GM12878 (cell line): ENCODE measurements at regions not wholly inside any gene's neighbourhood (a gene's known extent, or its start where the extent isn't known, plus 50 kb on each side); places are given as distances from the start of the nearest gene placed in this dataset.

Experiments used
- ATAC-seq: fragments of 200-7000 bp; cut with Tn5 transposase; 3 replicates; pipeline ENCODE4 v1.9.1; 2020; ENCODE audit warnings: mild to moderate bottlenecking, moderate library complexity
- BruUV-seq: library from RNA; stranded (reverse); fragments of 400-500 nt; replicated peaks from 2 replicates; lab custom pipeline; 2021; lab: Mats Ljungman, UMichigan
- CTCF ChIA-PET: fragments of 300-600 bp; sonication (Branson Sonifier 250); formaldehyde crosslinking; extraction: SDS; loops from one replicate; lab custom pipeline; 2021; ENCODE audit warnings: inconsistent platforms; lab: Yijun Ruan, JAX
- POLR2A ChIA-PET: fragments of 350-600 bp; formaldehyde crosslinking; extraction: SDS; loops from one replicate; lab custom pipeline; 2021; ENCODE audit warnings: inconsistent platforms; lab: Charles Lee
- RAD21 ChIA-PET: fragments of 300-600 bp; sonication (Branson Sonifier 250); formaldehyde crosslinking; loops from one replicate; lab custom pipeline; 2023; ENCODE audit warnings: antibody characterized with exemption; ENCODE audit not compliant: unreplicated experiment; lab: Charles Lee
- SMC1A ChIA-PET: fragments of 300-600 bp; sonication (Branson Sonifier 250); formaldehyde crosslinking; loops from one replicate; lab custom pipeline; 2023; ENCODE audit not compliant: unreplicated experiment, uncharacterized antibody; lab: Charles Lee
- DNase-seq: peaks from one replicate; pipeline ENCODE4 v3.0.0-alpha.2; 2011; ENCODE audit warnings: low read depth, low spot score
- FAIRE-seq: peaks from 3 replicates; lab custom pipeline; 2011; peaks lifted over from hg19 to GRCh38; lab: Jason Lieb, UNC
- H2AFZ ChIP-seq: 2 replicates; pipeline ENCODE4 v1.6.0; 2011; ENCODE audit warnings: low read depth, low read length, control low read depth; ENCODE audit not compliant: control insufficient read depth
- H3K27ac ChIP-seq: 2 replicates; pipeline ENCODE4 v1.5.1; 2011; ENCODE audit warnings: control low read depth; ENCODE audit not compliant: control insufficient read depth, insufficient read depth
- H3K27me3 ChIP-seq, 2 experiments: replicated peaks in 1 of 2; 2 replicates each; pipeline versions ENCODE4 v1.6.0 to v1.6.1; 2011; ENCODE audit warnings: low read length in 1 of 2; ENCODE audit not compliant: control insufficient read depth in 2 of 2, insufficient read depth in 2 of 2
- H3K36me3 ChIP-seq, 2 experiments: 2 replicates each; pipeline ENCODE4 v1.5.1; 2011; ENCODE audit warnings: low read length in 1 of 2; ENCODE audit not compliant: control insufficient read depth in 2 of 2, insufficient read depth in 2 of 2
- H3K4me1 ChIP-seq: 2 replicates; pipeline ENCODE4 v1.6.1; 2011; ENCODE audit warnings: mild to moderate bottlenecking, low read length, moderate library complexity, mixed read lengths; ENCODE audit not compliant: control insufficient read depth, insufficient read depth
- H3K4me2 ChIP-seq: 2 replicates; pipeline ENCODE4 v1.6.0; 2011; ENCODE audit warnings: control low read depth; ENCODE audit not compliant: control insufficient read depth, insufficient read depth
- H3K4me3 ChIP-seq: fragments of 200-600 bp; sonication (generic); 2 replicates; pipeline ENCODE4 v1.5.1; 2016
- H3K79me2 ChIP-seq: 2 replicates; pipeline ENCODE4 v1.6.0; 2011; ENCODE audit warnings: low read length; ENCODE audit not compliant: control insufficient read depth, insufficient read depth
- H3K9ac ChIP-seq: 2 replicates; pipeline ENCODE4 v1.8.0; 2011; ENCODE audit warnings: low read length, control low read depth, mixed read lengths; ENCODE audit not compliant: control insufficient read depth, insufficient read depth
- H3K9me3 ChIP-seq: replicated peaks from 3 replicates; pipeline ENCODE4 v1.5.1; 2011; ENCODE audit warnings: mild to moderate bottlenecking, low read length; ENCODE audit not compliant: control insufficient read depth, insufficient read depth
- H4K20me1 ChIP-seq: 2 replicates; pipeline ENCODE4 v1.6.0; 2011; ENCODE audit not compliant: control insufficient read depth, insufficient read depth
- HDAC2 ChIP-seq: fragments of 200-600 bp; sonication (generic); IDR thresholded peaks from 2 replicates; pipeline ENCODE4 v1.6.1; 2017
- NFXL1 ChIP-seq: fragments of 450-650 bp; IDR thresholded peaks from 2 replicates; pipeline ENCODE4 v1.6.1; 2017; ENCODE audit warnings: antibody characterized with exemption, mild to moderate bottlenecking, borderline replicate concordance
- POLR2A ChIP-seq: IDR thresholded peaks from 2 replicates; pipeline ENCODE4 v1.6.1; 2011; ENCODE audit warnings: low read depth, mild to moderate bottlenecking, low read length
- ZNF217 ChIP-seq: fragments of 450-650 bp; IDR thresholded peaks from 2 replicates; pipeline ENCODE4 v1.6.1; 2017; ENCODE audit warnings: antibody characterized with exemption, mild to moderate bottlenecking
- WGBS: methylation state at CpG from one replicate; pipeline ENCODE4 v1.1.6; 2016; ENCODE audit warnings: low lambda C conversion rate; ENCODE audit not compliant: insufficient replicate concordance, insufficient coverage; ENCODE audit errors: missing lambda C conversion rate; 5-methylcytosine and 5-hydroxymethylcytosine counted together
- in situ Hi-C: fragments of 300-500 bp; cut with MboI; formaldehyde crosslinking; loops from 9 replicates; pipeline ENCODE4 v1.14.3; 2018; ENCODE audit warnings: mixed read lengths
- intact Hi-C: fragments of 100-400 bp; cut with micrococcal nuclease; formaldehyde crosslinking; loops from one replicate; pipeline ENCODE4 v1.14.2; 2022; ENCODE audit not compliant: unreplicated experiment
- TF ChIP-seq, protein P1 (sequence below), 3 experiments: IDR thresholded peaks in 2 of 3; conservative IDR thresholded peaks in 1 of 3; 2 replicates each; pipeline ENCODE4 v1.5.1; 2011; ENCODE audit warnings: low read depth in 3 of 3, low read length in 3 of 3, mild to moderate bottlenecking in 3 of 3, control low read depth in 2 of 3, moderate library complexity in 2 of 3, inconsistent platforms in 1 of 3, mixed read lengths in 1 of 3; ENCODE audit not compliant: control insufficient read depth in 2 of 3, insufficient read depth in 1 of 3; ENCODE audit errors: extremely low read depth in 1 of 3
- TF ChIP-seq, protein P2 (sequence below): IDR thresholded peaks from 2 replicates; pipeline ENCODE4 v1.6.1; 2011; ENCODE audit warnings: borderline replicate concordance, low read depth, mild to moderate bottlenecking, moderate library complexity, low read length; ENCODE audit not compliant: insufficient read depth, poor library complexity, severe bottlenecking
- TF ChIP-seq, protein P3 (sequence below): IDR thresholded peaks from 2 replicates; pipeline ENCODE4 v1.6.1; 2012; ENCODE audit warnings: low read depth, low read length, improper control_type of control experiment

DNA sequence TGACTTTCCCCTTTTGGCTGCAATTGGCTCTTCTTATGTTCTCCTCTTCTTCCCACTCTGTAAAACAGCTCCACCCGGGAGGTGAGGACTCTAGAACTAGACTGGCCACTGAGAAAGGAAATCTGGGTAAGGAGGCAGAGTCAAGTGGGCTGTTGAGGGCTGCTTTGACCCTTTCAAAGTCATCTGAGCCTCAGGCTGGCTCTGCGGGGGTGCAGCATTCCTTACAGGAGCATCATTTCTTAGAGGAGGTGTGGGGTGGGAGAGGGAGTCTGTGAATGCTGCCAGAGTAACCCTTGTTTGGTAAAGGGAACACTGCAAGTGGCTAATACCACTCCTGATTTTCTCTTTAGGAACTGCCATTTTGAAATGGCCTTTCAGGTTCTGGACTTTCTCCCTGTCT, 377.7 kb upstream of the SMARCA2 start:
- no peak overlapping the region for H3K4me3 ChIP-seq
- no peak for FAIRE-seq
- no peaks in the 10 kb centered on the region for H3K36me3 ChIP-seq
- H4K20me1 ChIP-seq: no peaks in the 10 kb centered on the region
- H3K79me2 ChIP-seq: no peaks in the 10 kb centered on the region
- H3K27ac ChIP-seq: no peak overlapping the region
- in situ Hi-C loops (no loop called here), intact Hi-C loops (loop anchor here (10.0 kb wide), 1 partner anchor 953 kb away; no protein-coding TSS in a partner anchor)
- TF ChIP-seq, protein P1, sequence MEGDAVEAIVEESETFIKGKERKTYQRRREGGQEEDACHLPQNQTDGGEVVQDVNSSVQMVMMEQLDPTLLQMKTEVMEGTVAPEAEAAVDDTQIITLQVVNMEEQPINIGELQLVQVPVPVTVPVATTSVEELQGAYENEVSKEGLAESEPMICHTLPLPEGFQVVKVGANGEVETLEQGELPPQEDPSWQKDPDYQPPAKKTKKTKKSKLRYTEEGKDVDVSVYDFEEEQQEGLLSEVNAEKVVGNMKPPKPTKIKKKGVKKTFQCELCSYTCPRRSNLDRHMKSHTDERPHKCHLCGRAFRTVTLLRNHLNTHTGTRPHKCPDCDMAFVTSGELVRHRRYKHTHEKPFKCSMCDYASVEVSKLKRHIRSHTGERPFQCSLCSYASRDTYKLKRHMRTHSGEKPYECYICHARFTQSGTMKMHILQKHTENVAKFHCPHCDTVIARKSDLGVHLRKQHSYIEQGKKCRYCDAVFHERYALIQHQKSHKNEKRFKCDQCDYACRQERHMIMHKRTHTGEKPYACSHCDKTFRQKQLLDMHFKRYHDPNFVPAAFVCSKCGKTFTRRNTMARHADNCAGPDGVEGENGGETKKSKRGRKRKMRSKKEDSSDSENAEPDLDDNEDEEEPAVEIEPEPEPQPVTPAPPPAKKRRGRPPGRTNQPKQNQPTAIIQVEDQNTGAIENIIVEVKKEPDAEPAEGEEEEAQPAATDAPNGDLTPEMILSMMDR (IDR thresholded peaks at IDR 0.05 in 2 of 3, conservative IDR thresholded peaks at IDR 0.05 in 1 of 3; ENCODE audit: control insufficient read depth in 2 of 3, extremely low read depth in 1 of 3, insufficient read depth in 1 of 3, low read depth in 3 of 3, low read length in 3 of 3): no peak
- TF ChIP-seq HDAC2 (no peak), ZNF217 (no peak), NFXL1 (no peak), POLR2A (no peak)
- TF ChIP-seq, protein P2, sequence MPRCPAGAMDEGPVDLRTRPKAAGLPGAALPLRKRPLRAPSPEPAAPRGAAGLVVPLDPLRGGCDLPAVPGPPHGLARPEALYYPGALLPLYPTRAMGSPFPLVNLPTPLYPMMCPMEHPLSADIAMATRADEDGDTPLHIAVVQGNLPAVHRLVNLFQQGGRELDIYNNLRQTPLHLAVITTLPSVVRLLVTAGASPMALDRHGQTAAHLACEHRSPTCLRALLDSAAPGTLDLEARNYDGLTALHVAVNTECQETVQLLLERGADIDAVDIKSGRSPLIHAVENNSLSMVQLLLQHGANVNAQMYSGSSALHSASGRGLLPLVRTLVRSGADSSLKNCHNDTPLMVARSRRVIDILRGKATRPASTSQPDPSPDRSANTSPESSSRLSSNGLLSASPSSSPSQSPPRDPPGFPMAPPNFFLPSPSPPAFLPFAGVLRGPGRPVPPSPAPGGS: no peak
- TF ChIP-seq, protein P3, sequence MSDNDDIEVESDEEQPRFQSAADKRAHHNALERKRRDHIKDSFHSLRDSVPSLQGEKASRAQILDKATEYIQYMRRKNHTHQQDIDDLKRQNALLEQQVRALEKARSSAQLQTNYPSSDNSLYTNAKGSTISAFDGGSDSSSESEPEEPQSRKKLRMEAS: no peak
- H3K4me2 ChIP-seq: no peak overlapping the region
- ATAC-seq: no peak
- 29% methylated on average over 2 of the region's 2 CpGs for WGBS
- ChIA-PET POLR2A (no interaction called here), SMC1A (no interaction called here), RAD21 (no interaction called here), CTCF (interaction anchor here (1.0 kb wide), 1 partner anchor 31 kb away, joined by 4 read pairs; no protein-coding TSS in a partner anchor)
- BruUV-seq: no TSS peak
- H3K9me3 ChIP-seq: no peaks in the 10 kb centered on the region
- no peak overlapping the region for H2AFZ ChIP-seq
- no peaks in the 10 kb centered on the region; a peak in 1 of 4 replicates for H3K27me3 ChIP-seq
- H3K9ac ChIP-seq: no peak overlapping the region
- no peaks in the 10 kb centered on the region for H3K4me1 ChIP-seq
- no peak for DNase-seq
